ENCODE measurements at regions not wholly inside any gene's neighbourhood (a gene's known extent, or its start where the extent isn't known, plus 50 kb on each side); places are given as distances from the start of the nearest gene placed in this dataset.

GRCh38 chr7:67398916-67399315 lies 402.3 kb downstream of the TYW1 start:
- Histone ChIP-seq H3K4me1 (no peaks in the 10 kb centered on the region), H3K36me3 (no peaks in the 10 kb centered on the region), H3K4me3 (replicated peaks in 1 of 3) (no peak overlapping the region), H3K27me3 (no peaks in the 10 kb centered on the region), H3K27ac (no peak overlapping the region), H3K9me3 (no peaks in the 10 kb centered on the region)
- no peak for DNase-seq
- 64 to 76% methylated on average over 7 of the region's 7 CpGs for WGBS, 2 donors
- TF ChIP-seq POLR2A (IDR thresholded peaks at IDR 0.05) (no peak), CTCF (IDR thresholded peaks at IDR 0.05) (no peak)
- intact Hi-C loops (cut with DNase I): no loop called here

- no peaks in the 10 kb centered on the region for H3K9me3 ChIP-seq
- H3K27ac ChIP-seq: no peak overlapping the region
- H3K27me3 ChIP-seq: no peaks in the 10 kb centered on the region
- WGBS, 2 donors: 90% methylated on average over 3 of the region's 3 CpGs
- no peak for TF ChIP-seq CTCF (IDR thresholded peaks at IDR 0.05)
- no peak for TF ChIP-seq POLR2A (IDR thresholded peaks at IDR 0.05)
- no peaks in the 10 kb centered on the region for H3K4me1 ChIP-seq
- no peak for DNase-seq
- no peaks in the 10 kb centered on the region for H3K36me3 ChIP-seq
- intact Hi-C loops (cut with DNase I): no loop called here
- H3K4me3 ChIP-seq (replicated peaks in 1 of 3): no peak overlapping the region
These were observed 404.9 kb downstream of the TYW1 start for GRCh38 chr7:67401492-67401891.

- intact Hi-C loops (cut with DNase I): no loop called here
- Histone ChIP-seq H3K27me3 (no peaks in the 10 kb centered on the region), H3K36me3 (no peaks in the 10 kb centered on the region), H3K4me3 (replicated peaks in 1 of 3) (no peak overlapping the region), H3K27ac (no peak overlapping the region), H3K9me3 (no peaks in the 10 kb centered on the region), H3K4me1 (no peaks in the 10 kb centered on the region)
- WGBS, 2 donors: 81 to 94% methylated on average over 4 of the region's 4 CpGs
- DNase-seq: no peak
- TF ChIP-seq POLR2A (IDR thresholded peaks at IDR 0.05) (no peak), CTCF (IDR thresholded peaks at IDR 0.05) (no peak)
These were observed 405.6 kb downstream of the TYW1 start for GRCh38 chr7:67402280-67402679.

GRCh38 chr7:67406976-67407375 lies 410.3 kb downstream of the TYW1 start:
- no peak overlapping the region for H3K27ac ChIP-seq
- intact Hi-C loops (cut with DNase I): no loop called here
- no peak for TF ChIP-seq CTCF (IDR thresholded peaks at IDR 0.05)
- TF ChIP-seq POLR2A (IDR thresholded peaks at IDR 0.05): no peak
- no peaks in the 10 kb centered on the region for H3K27me3 ChIP-seq
- WGBS, 2 donors: 0 to 6% methylated on average over 1 of the region's 1 CpG
- peak; percentile 19 to 27 for DNase-seq
- H3K36me3 ChIP-seq: no peaks in the 10 kb centered on the region
- H3K4me1 ChIP-seq: no peaks in the 10 kb centered on the region
- no peak overlapping the region for H3K4me3 ChIP-seq (replicated peaks in 1 of 3)
- H3K9me3 ChIP-seq: no peaks in the 10 kb centered on the region

GRCh38 chr7:67407392-67408071 lies 410.9 kb downstream of the TYW1 start:
- H3K4me1 ChIP-seq: no peaks in the 10 kb centered on the region
- intact Hi-C loops (cut with DNase I): no loop called here
- no peaks in the 10 kb centered on the region for H3K27me3 ChIP-seq
- no peak for DNase-seq
- no peak overlapping the region for H3K4me3 ChIP-seq (replicated peaks in 1 of 3)
- WGBS, 2 donors: 73 to 80% methylated on average over 9 of the region's 9 CpGs
- no peaks in the 10 kb centered on the region for H3K9me3 ChIP-seq
- TF ChIP-seq POLR2A (IDR thresholded peaks at IDR 0.05): no peak
- no peak for TF ChIP-seq CTCF (IDR thresholded peaks at IDR 0.05)
- no peak overlapping the region for H3K27ac ChIP-seq
- no peaks in the 10 kb centered on the region for H3K36me3 ChIP-seq
